HG03460 (cell line): ENCODE measurements at regions not wholly inside any gene's neighbourhood (a gene's known extent, or its start where the extent isn't known, plus 50 kb on each side); places are given as distances from the start of the nearest gene placed in this dataset.
"Not testable (repeated sequence)": the region's sequence is repeated elsewhere in the genome, so short reads cannot be mapped to it uniquely, and the experiment has no call there.

Experiments used
- ATAC-seq: cut with Tn5 transposase; IDR thresholded peaks from one replicate; pipeline ENCODE4 v1.9.1; 2021; ENCODE audit not compliant: unreplicated experiment

- no peak for ATAC-seq
These were observed 776.7 kb downstream of the DTWD2 start for GRCh38 chr5:118211606-118212005.

DNA sequence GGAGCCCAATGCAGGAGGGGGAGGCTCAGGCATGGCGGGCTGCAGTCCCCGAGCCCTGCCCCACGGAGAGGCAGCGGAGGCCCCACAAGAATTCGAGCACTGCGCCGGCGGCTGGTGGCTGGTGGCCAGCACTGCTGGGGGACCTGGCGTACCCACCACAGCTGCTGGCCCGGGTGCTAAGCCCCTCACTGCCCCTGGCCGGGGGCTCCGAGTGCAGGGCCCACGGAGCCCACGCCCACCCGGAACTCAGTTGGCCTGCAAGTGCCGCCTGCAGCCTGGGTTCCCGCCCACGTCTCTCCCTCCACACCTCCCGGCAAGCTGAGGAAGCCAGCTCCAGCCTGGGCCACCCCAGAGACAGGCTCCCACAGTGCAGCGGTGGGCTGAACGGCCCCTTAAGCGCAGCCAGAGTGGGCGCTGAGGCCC is 780.3 kb downstream of the DTWD2 start:
- ATAC-seq = no peak

GRCh38 chr5:118199801-118200200 is 788.5 kb downstream of the DTWD2 start:
- no peak for ATAC-seq

- ATAC-seq = no peak
These were observed 792.1 kb downstream of the DTWD2 start for GRCh38 chr5:118196229-118196628.

DNA sequence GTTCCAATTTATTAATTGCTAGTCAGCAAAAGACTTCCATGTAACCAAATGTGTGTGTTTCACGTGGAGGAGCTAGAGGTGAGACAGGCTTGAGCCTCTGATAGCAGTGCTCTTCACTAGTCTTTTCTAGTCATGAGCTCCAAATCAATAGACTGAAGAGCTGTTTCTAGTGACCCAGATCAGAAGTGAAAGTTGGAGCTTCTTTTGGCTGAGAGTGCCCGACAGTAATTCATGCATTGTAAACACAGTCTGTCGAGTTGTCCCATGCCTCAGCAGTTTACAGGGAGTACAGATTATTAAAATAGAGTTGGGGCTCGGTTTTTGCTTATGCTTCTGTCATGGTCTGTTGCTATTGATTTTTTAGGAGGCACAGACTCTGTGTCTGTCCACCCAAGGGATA is 793.1 kb downstream of the DTWD2 start:
- ATAC-seq = no peak

GRCh38 chr5:118193194-118193905 is 795.0 kb downstream of the DTWD2 start:
- ATAC-seq = no peak

GRCh38 chr5:118185018-118185417 is 803.3 kb downstream of the DTWD2 start:
- no peak for ATAC-seq

DNA sequence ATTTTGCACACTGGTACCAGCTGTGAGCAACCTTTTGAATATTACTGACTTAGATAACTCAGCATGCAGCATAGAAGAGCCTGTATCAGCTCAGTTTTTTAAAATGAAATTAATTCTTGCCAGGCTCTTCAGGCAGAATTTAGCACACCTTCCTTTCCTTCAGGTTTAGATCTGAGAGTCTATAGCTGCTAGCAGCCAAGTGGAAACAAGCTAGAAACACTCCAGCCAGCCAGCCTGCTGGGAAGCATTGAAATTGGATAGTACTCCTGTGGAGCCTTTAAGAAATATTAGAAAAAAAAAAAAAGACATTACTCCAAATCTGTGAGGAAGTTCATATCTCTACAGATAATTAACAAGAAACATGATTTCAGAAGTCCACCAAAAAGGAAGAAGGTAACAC is 812.2 kb downstream of the DTWD2 start:
- no peak for ATAC-seq

DNA sequence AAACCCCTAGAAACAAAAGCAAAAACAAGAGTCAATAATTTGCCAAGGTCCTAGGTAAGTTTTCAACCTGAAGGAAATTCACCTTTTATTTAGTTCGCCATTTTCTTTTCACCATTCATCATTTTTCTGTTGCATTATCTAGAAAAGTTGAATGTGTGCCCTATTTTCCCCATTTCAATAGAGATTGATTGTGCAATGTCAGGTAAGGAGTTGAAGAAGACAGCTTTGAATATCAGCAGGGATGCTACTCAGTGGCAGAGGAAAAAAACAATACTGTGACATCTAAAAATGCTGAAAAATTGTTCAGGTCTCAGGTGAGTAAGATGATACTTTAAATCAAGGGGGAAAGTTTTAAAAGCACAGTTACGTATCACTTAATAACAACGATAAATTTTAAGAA is 813.7 kb downstream of the DTWD2 start:
- no peak for ATAC-seq

GRCh38 chr5:118173340-118173739 is 815.0 kb downstream of the DTWD2 start:
- no peak for ATAC-seq

DNA sequence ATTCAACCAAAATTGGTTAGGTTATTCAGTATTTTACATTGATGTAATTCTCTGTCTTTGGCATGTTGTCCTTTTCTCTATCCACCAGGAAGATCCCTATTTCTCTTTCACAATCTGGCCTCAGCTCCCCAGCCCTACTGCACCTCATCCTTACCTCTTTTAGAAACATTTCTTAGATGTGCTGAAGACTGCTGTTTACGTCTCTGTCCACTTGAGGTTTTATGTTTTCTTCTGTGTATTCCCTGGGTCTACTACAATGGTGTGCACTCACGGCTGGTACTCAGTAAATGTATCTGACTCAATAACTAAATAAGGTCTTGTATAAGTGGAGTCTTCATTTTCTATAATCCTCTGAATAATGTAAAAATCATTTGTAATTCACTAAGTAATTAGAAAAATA is 822.7 kb downstream of the DTWD2 start:
- no peak for ATAC-seq

GRCh38 chr5:118156181-118156580 is 832.2 kb downstream of the DTWD2 start:
- ATAC-seq = no peak

DNA sequence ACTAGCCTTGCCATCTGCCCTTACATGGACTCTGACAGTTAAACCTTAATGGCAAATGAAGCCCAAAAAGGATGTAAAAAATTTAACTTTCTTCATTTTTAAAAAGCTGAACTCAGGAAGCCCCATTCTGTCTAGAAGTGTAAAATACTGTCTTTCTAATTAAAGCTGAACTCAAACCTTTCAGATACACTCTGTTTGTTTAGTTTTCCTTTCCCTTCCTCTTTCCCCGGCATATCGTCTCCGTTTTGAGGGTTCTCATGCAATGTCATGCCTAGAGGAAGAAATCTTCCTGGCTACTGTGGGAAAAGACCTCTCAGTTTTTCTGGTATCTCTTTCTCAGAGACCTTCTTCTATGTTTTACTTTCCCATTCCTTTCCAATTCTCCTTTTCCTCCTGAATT is 841.5 kb downstream of the DTWD2 start:
- no peak for ATAC-seq

DNA sequence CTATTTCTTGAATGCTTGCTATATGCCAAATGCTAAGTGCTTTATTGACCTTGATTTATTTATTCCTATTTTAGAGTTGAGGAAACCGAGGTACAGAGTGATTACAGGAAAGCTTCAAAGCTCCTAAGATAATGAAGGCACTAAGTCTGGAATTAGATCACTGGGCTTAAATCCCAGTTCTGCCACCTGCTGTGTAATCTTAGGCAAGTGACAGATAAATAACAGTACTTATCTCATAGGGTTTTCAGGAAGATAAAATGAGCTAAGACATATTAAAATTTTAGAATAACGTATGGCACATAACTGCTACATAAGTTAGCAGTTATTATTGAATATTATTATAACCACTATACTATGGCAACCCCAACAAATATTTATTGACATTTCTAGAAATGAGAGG is 843.8 kb downstream of the DTWD2 start:
- no peak for ATAC-seq

- no peak for ATAC-seq
These were observed 849.0 kb downstream of the DTWD2 start for GRCh38 chr5:118139361-118139760.

GRCh38 chr5:118126159-118126558 is 862.2 kb downstream of the DTWD2 start:
- no peak for ATAC-seq

GRCh38 chr5:118125687-118126086 is 862.7 kb downstream of the DTWD2 start:
- no peak for ATAC-seq

- ATAC-seq = no peak
These were observed 867.1 kb downstream of the DTWD2 start for GRCh38 chr5:118121258-118121657.

DNA sequence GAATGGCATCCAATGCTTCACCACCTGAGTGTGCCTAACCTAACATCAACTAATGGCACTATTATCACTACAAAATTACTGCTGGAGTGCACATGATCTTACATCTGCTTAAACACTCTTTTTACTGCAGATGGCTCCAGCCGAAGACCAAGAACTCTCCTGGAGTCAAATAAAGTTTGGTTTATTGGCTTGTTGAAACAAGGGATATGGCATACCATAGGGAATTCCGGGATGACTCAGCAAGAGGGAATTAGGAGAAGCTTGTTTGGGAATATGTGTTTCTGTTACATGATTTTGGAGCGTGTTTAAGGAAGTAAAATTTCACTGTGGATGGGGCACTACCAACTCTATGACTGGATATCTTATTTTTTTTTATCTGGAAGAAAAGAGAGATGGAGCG is 872.6 kb downstream of the DTWD2 start:
- ATAC-seq = no peak

DNA sequence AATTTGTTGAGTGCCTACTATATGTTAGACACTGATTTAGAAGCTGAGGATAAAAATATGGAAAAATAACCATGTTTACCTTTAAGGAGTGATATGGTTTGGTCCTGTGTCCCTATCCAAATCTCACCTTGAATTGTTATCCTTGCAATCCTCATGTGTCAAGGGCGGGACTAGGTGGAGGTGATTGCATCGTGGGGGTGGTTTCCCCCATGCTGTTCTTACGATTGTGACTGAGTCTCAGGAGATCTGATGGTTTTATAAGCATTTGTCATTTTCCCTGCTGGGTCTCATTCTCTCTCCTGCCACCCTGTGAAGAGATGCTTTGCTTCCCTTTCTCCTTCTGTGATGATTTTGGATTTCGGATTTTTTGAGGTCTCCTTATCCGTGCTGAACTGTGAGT is 876.4 kb downstream of the DTWD2 start:
- no peak for ATAC-seq

GRCh38 chr5:118107246-118107645 is 881.1 kb downstream of the DTWD2 start:
- not testable (repeated sequence) for ATAC-seq

- no peak for ATAC-seq
These were observed 889.6 kb downstream of the DTWD2 start for GRCh38 chr5:118098716-118099115.

- no peak for ATAC-seq
These were observed 893.2 kb downstream of the DTWD2 start for GRCh38 chr5:118095115-118095514.
